GM19452 (cell line): ENCODE measurements at regions not wholly inside any gene's neighbourhood (a gene's known extent, or its start where the extent isn't known, plus 50 kb on each side); places are given as distances from the start of the nearest gene placed in this dataset.

Experiments used
- ATAC-seq: cut with Tn5 transposase; IDR thresholded peaks from one replicate; pipeline ENCODE4 v1.9.1; 2021; ENCODE audit not compliant: unreplicated experiment

DNA sequence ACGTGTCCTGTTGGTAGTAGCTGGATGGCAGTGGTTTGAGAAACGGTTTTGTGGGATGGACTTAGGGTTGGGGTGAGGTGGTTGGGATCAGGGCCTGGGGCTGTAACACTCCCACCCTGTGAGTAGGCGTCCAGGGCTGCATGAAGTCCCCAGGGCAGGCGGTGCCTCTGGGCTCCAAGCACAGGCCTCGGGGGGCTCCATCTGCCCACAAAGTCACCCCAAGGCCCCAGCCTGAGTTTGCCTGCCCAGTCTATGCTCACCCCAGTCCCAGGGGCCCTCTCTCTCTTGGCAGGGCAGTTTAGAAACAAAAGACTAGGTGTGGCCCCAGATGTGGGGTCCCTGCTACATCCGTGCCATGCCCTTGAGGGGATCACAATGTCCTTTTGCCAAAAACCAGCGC is 86.9 kb upstream of the PRR23E start:
- no peak for ATAC-seq

DNA sequence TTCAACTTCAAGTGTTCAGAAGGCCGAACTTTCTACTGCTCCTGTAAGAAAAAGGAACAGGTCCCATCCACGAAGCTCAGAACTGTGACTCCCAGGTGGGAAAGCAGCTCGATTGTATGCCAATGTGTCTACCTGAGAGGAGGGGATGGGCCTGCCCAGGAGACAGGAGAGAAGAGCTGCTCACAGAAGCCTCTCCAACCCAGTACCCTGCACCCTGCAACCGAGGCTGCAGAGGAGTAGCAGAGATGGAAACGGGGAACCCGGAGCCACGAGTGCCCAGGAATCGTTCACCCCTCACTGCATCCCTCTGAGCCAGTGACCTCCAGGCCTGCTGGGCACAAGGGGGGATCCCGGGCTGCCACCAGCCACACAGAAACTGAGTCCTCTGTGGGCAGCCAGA is 86.5 kb upstream of the PRR23E start:
- no peak for ATAC-seq

DNA sequence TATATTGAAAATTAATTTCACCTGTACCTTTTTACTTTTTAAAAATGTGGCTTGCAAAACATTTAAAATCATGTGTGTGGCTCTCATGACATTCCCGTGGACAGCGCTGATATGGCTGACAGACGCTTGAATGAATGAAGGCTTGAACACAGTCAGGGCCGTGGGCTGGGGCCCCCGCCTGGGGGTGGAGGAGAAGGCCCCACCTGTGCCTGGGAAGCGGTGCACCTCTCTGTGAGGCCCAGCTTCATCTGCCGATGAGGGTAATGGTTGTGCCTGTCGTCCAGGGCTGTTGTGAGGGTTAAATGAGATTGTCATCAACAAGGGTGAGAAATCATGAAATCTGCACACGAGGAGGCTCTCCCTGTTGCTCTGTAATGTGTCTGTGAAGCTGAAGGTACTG is 85.9 kb upstream of the PRR23E start:
- ATAC-seq: no peak

DNA sequence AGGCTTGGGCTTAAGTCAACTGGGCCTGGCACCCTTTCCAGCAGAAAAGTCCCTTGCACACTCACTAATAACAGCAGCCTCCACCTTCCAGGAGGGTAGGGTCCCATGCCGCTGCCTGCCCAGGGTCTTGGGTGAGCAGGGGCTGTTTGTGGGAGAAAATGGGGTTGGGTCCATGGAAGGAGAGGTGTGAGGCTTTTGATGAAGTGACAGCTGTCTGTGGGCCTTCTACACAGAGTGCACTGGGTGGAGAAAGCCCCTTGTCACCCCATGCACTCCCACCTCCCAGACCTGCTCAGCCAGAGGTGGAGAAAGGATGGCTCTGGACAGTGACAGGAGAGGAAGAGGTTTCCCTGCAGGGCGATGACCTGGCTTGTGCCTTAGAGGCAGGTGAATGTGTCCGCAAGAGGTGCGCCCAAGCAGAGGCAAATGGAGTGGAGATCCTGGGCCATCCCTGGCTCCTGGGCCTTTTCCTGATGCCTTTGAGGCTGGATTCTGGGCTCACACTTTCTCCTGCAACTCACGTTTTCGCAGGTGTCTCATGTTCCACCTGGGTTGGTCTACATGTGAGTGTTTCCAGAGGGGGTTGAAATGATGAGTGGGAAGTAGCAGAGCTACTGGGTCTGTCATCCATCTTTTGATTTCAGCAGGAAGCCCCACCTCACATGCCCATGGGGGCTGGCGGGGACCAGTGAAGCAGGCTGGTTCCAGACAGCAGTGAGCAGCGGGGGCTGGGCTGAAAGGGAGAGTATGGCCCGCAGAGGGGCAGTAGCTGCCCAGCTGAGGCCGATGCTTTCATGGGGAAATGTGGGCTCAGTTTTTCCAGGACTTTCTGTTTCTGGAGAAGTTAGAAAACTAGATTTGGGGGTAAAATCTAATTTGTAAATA is 85.2 kb upstream of the PRR23E start:
- ATAC-seq: no peak

- no peak for ATAC-seq
Observed at GRCh38 chr3:127108796-127109195, 84.1 kb upstream of the PRR23E start.

DNA sequence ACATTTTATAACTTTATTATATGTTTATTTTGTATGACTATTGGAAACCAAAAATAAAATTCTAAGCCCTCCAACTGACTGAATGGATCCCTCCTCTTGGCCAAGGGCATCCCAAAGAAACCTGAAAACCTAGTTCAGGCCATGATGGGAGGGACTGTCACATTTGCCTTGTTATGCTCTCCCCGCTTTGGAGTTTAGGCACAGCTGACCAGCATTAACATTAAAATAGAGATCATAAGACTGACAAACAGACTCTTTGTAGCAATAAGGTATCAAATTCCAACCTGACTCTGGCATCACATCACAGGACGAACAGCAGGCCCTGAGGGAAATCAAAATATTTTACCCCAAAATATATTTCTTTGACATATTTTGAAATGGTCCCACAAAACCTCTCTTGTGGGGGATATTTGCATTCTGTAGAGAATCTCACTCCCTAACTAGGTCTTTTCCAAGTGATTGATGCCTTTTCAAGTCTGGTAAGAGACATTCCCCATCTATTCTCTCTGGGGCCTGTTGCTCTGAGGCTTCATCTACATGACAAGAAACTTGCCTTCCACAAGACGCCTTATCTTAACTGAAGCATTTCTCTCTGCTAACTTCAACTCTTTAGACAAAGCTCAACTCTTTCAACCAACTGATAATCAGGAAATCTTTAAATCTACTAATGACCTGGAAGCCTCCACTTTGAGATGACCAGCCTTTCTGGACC is 81.8 kb upstream of the PRR23E start:
- ATAC-seq: no peak

DNA sequence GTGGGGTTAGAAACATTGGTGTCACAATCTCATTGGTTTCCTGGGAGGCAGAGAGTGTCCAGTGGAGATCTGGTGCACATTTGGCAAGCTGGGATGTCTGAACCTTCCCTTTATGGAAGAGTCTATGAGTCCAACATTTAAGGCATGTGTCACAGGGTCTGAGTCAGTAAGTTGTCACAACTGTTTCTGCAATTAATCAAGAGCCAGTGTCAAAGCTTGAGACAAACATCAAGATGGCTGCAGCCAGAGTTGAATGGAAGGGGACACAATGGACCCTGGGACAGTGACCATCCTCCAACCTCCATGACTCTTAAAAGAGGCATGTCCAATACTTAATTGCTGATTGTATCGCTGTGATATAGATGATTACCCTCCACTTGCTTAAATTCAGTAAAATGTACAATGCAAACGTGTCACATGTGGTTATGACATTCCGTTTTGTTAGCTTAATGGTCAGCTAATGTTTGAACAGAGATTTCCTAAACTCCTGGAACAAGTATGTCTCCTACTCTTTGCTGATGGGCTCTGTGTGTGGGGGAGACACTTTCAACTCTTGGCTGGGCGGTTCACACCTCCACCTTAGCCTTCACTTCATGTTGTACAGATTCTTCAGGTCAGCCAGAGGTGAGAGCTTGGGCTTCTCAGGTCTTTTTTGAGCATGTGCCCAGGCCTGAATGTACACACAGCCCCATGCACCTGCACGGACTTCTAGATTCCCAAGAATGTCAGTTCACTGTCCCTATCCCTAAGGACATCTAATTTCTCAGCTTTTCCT is 79.9 kb upstream of the PRR23E start:
- no peak for ATAC-seq

DNA sequence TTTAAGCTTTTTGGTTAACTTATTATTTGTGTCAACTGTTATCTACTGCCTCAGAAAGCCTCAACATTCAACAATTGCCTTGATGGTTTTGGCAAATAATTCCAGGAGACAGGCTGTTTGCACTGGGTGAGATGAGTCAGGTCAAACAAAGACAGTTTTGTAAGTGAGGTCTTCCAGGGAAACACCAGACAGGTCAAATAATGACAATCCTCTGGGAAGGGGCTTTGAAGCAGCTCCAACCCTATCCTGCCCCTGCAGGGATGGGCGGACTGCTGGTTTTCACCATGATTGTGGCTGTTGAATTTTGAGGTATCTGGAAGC is 79.4 kb upstream of the PRR23E start:
- ATAC-seq: no peak

DNA sequence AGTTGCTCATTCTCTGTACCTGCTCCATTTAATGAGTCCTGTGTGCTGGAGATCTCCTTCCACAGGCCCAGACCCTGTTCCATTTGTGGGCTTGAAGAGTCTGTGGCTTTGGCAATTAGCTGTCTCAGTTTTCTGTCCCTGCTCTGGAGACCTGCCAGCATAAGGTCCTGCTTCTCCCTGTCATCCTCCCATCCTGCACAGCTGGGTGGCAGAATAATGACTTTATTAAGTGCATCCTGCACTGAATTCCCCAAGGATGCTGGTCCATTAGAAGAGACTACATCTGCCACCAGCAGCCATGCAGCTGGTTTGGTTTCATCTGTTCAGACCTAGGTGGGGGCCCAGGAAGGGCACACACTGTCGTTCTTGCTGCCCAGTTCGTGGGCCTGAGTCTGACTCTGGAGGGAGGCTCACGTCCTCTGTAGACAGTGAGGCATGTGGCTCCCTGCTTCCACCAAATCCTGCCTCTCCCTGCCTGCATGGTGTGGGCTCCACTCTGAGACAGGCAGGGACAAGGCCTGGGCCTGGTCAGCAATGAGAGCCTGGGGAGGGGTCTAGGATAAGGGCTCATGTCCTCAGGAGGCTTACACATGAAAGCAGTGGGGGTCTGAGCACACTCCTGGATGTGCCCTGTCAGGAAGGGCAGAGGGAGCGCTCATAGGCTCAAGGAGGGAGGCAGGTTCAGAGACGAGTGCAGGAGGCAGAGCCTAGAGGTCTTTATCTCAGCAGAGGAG is 78.4 kb upstream of the PRR23E start:
- no peak for ATAC-seq

- ATAC-seq: no peak
Observed at GRCh38 chr3:127115691-127116351, 77.1 kb upstream of the PRR23E start.

DNA sequence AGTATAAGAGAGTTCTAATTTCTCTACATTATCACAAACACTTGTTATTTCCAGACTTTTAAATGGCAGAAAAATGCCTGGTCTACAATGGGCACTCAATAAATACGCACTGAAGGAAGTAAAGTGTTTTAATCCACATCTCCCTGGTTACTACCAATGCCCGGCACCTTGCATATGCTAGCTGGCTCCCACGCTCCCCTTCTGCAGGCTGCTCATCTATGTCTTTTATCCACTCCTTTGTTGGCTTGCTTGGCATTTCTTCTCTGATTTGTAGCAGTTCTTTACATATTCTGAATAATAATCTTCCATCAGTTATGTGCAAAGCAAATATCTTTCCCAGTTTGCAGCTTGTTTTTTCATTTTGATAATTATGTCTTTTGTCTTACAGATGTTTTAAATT is 74.6 kb upstream of the PRR23E start:
- no peak for ATAC-seq

DNA sequence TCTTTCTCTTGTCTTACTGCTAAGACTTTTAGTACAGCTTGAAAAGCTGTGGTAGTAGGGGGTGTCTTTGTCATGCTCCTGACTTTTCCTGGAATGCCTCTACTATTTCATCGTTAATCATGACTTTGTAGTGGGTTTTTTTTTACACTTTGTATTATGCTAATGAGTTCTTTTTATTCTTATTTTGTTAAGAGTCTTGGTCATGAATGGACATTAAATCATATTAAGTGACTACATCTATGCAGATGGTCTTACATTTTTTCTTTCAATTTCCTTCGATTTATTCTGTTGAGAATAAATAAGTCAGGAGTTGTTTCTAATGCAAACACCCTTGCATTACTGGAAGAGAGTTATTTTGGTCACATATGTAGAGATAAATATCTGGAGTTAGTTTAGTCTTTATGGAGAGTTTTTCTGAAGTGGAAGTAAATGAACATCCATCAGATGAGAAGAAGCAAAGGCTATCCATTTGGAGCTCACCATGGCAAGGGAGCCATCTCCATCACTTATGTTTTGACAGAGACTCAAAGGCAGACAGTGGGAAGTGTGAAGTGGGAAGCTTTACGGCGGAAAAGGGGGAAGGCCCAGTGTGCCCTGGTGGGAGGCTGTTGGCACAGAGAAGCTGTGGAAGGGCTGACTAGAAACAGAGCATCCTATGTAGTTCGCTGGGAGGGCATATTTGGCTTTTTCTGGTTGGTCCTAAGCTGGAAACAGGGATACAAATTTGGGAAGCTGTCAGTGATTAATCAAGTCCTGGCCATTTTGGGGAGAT is 73.1 kb upstream of the PRR23E start:
- ATAC-seq: no peak

DNA sequence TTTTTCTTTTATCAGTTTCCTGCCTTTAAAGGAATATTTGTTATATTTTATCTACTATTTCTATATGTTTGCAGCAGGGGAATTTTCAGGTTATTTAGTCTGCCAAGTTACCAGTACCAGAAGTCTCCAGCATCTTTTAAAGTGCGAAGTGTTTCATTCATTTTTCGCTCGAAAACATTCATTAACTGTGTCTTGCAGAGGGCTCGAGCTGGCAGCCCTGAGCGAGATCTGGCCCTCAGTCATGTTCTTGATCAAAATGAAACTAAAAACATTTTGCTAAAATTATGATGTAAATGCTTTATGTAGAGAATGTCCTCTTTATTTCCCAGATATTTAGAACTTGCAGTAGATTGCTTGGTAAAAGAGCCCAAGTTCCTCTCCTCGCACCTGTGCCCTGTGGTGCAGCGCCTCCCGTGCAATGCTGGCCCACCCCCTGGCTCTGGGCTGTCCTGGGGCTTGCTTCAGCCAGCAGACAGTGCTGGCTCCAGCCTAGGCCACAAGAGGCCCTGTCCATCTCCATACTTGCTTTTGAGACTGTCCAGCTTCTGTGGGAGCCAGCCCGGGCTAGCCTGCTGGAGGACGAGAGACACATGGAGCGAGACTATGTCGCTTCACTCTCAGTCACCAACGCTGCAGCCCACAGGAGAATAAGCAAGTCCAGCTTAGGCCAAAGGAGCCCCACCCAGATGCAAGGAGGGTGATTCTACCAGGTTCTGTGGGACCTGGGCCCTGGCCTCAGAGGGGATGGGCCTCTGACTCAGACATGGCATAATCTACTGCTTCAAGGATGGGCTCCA is 71.9 kb upstream of the PRR23E start:
- no peak for ATAC-seq

- no peak for ATAC-seq
Observed at GRCh38 chr3:127121885-127122284, 71.0 kb upstream of the PRR23E start.

- ATAC-seq: no peak
Observed at GRCh38 chr3:127123533-127123932, 69.4 kb upstream of the PRR23E start.

DNA sequence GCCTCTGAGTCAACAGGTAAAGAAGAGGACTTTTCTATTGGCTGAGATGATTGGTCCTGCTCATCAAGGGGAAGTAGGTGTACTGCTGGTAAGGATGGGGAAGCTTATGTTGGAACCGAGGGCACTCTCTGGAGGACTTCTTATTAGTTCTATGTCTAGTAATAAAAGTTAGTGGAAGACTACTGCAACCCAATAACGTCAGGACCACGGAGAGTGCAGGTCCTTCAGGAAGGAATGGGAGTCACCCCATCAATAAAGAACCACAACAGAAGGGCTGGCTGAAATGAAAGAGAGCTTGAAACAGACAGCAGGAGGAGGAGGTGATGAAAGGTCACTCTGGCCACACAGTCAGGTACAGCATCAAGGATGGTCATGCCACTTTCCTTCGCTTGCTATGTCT is 68.8 kb upstream of the PRR23E start:
- ATAC-seq: no peak

- ATAC-seq: no peak
Observed at GRCh38 chr3:127131424-127132170, 61.3 kb upstream of the PRR23E start.

GRCh38 chr3:127132876-127133275 is 60.1 kb upstream of the PRR23E start:
- ATAC-seq: no peak
